Loucy (cell line): ENCODE measurements at regions not wholly inside any gene's neighbourhood (a gene's known extent, or its start where the extent isn't known, plus 50 kb on each side); places are given as distances from the start of the nearest gene placed in this dataset.
"Not testable (repeated sequence)": the region's sequence is repeated elsewhere in the genome, so short reads cannot be mapped to it uniquely, and the experiment has no call there.

ENCODE experiments used
- CTCF ChIP-seq: fragments of 200-600 bp; sonication (generic); conservative IDR thresholded peaks from 2 replicates; pipeline ENCODE4 v1.5.1; 2014; ENCODE audit warnings: mild to moderate bottlenecking, antibody characterized with exemption, low read length
- EZH2phosphoT487 ChIP-seq: fragments of 200-600 bp; IDR thresholded peaks from 2 replicates; pipeline ENCODE4 v1.6.1; 2018; ENCODE audit warnings: antibody characterized with exemption, mild to moderate bottlenecking, moderate library complexity, borderline replicate concordance

- TF ChIP-seq CTCF, EZH2phosphoT487: not testable (repeated sequence)
These were observed 194.6 kb downstream of the ZNF92 start for GRCh38 chr7:65568226-65568625.
